PC-9 (cell line): ENCODE measurements at regions not wholly inside any gene's neighbourhood (a gene's known extent, or its start where the extent isn't known, plus 50 kb on each side); places are given as distances from the start of the nearest gene placed in this dataset.

Source experiments
- CTCF ChIP-seq: fragments of 200-600 bp; sonication (generic); conservative IDR thresholded peaks from 2 replicates; pipeline ENCODE4 v1.6.1; 2017; ENCODE audit warnings: mixed run types, antibody characterized with exemption, mild to moderate bottlenecking, moderate library complexity
- EZH2 ChIP-seq: fragments of 200-600 bp; sonication (generic); IDR thresholded peaks from 2 replicates; pipeline ENCODE4 v1.8.0; 2017; ENCODE audit warnings: antibody characterized with exemption, low read depth

GRCh38 chr22:48869161-48869560 is 958.5 kb downstream of the BRD1 start:
- TF ChIP-seq CTCF (no peak), EZH2 (no peak)
